ENCODE measurements at regions not wholly inside any gene's neighbourhood (a gene's known extent, or its start where the extent isn't known, plus 50 kb on each side); places are given as distances from the start of the nearest gene placed in this dataset.

DNA sequence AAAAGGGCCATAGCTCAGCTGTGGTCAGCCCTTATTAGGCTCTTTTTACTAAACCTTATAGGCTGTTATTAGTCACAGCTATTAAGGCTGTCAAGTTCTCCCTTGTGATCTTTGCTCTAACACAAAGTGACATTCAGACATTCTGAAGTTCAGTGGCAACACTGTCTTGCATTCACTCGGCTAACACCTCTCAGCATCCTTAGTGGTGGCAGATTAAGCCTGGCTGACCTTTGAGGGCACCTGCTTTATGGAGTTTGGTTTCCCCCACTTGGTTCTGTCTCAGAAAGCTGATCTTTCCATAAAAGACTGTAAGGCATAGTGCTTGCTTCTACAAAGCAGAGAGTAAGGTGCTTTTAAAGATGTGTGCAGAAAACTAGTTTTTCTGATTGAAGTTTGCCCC, 677.4 kb upstream of the TMEM132C start:
- no peak for TF ChIP-seq EZH2 (IDR thresholded peaks at IDR 0.05; ENCODE audit: low read length, unreplicated experiment)
- TF ChIP-seq, protein P1, sequence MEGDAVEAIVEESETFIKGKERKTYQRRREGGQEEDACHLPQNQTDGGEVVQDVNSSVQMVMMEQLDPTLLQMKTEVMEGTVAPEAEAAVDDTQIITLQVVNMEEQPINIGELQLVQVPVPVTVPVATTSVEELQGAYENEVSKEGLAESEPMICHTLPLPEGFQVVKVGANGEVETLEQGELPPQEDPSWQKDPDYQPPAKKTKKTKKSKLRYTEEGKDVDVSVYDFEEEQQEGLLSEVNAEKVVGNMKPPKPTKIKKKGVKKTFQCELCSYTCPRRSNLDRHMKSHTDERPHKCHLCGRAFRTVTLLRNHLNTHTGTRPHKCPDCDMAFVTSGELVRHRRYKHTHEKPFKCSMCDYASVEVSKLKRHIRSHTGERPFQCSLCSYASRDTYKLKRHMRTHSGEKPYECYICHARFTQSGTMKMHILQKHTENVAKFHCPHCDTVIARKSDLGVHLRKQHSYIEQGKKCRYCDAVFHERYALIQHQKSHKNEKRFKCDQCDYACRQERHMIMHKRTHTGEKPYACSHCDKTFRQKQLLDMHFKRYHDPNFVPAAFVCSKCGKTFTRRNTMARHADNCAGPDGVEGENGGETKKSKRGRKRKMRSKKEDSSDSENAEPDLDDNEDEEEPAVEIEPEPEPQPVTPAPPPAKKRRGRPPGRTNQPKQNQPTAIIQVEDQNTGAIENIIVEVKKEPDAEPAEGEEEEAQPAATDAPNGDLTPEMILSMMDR (conservative IDR thresholded peaks at IDR 0.05; ENCODE audit: low read depth, low read length): no peak

Measured in PC-3 (cell line).